Activated CD4-positive, alpha-beta memory T cell treated with anti-CD3 and anti-CD28 coated beads for 36 hours (primary cell): ENCODE measurements at regions not wholly inside any gene's neighbourhood (a gene's known extent, or its start where the extent isn't known, plus 50 kb on each side); places are given as distances from the start of the nearest gene placed in this dataset.
"Not testable (repeated sequence)": the region's sequence is repeated elsewhere in the genome, so short reads cannot be mapped to it uniquely, and the experiment has no call there.

Experiments used
- CTCF ChIA-PET: fragments of 350-600 bp; sonication (Branson Sonifier 250); formaldehyde crosslinking; loops from one replicate; lab custom pipeline; 2021; ENCODE audit warnings: antibody characterized with exemption, inconsistent platforms; lab: Charles Lee
- POLR2A ChIA-PET: fragments of 350-600 bp; sonication (Branson Sonifier 250); formaldehyde crosslinking; loops from one replicate; lab custom pipeline; 2021; ENCODE audit warnings: antibody characterized with exemption; lab: Charles Lee
- DNase-seq: peaks from one replicate; pipeline ENCODE4 v3.0.0-alpha.2; 2020
- H3K27ac Mint-ChIP-seq: one replicate; pipeline ENCODE4 v1.8.0; 2021; ENCODE audit warnings: mixed read lengths
- H3K27me3 Mint-ChIP-seq: one replicate; pipeline ENCODE4 v1.8.0; 2021; ENCODE audit warnings: mixed read lengths
- H3K36me3 Mint-ChIP-seq: one replicate; pipeline ENCODE4 v1.8.0; 2021; ENCODE audit warnings: mixed read lengths
- H3K4me1 Mint-ChIP-seq: one replicate; pipeline ENCODE4 v1.8.0; 2021; ENCODE audit warnings: low read depth, mixed read lengths
- H3K4me3 Mint-ChIP-seq: one replicate; pipeline ENCODE4 v1.8.0; 2021; ENCODE audit warnings: mild to moderate bottlenecking, mixed read lengths
- H3K9me3 Mint-ChIP-seq: one replicate; pipeline ENCODE4 v1.8.0; 2021; ENCODE audit warnings: mixed read lengths
- intact Hi-C: fragments of 100-400 bp; cut with micrococcal nuclease; formaldehyde crosslinking; loops from one replicate; pipeline ENCODE4 v1.15.1; 2023

GRCh38 chr20:39756369-39756768 lies 794.2 kb downstream of the DHX35 start:
- H3K27me3 Mint-ChIP-seq = no peaks in the 10 kb centered on the region
- no peaks in the 10 kb centered on the region for H3K36me3 Mint-ChIP-seq
- DNase-seq = no peak
- H3K4me1 Mint-ChIP-seq = no peaks in the 10 kb centered on the region
- ChIA-PET POLR2A (no interaction called here), CTCF (no interaction called here)
- no peak overlapping the region for H3K27ac Mint-ChIP-seq
- peaks cover 4% of the 10 kb centered on the region for H3K9me3 Mint-ChIP-seq
- intact Hi-C loops = no loop called here
- no peak overlapping the region for H3K4me3 Mint-ChIP-seq

GRCh38 chr20:39752262-39752876 lies 790.2 kb downstream of the DHX35 start:
- no peak overlapping the region for H3K27ac Mint-ChIP-seq
- H3K9me3 Mint-ChIP-seq = peaks cover 25% of the 10 kb centered on the region
- no peaks in the 10 kb centered on the region for H3K27me3 Mint-ChIP-seq
- H3K4me1 Mint-ChIP-seq = no peaks in the 10 kb centered on the region
- H3K4me3 Mint-ChIP-seq = no peak overlapping the region
- ChIA-PET CTCF (no interaction called here), POLR2A (no interaction called here)
- no peak for DNase-seq
- H3K36me3 Mint-ChIP-seq = no peaks in the 10 kb centered on the region
- intact Hi-C loops = no loop called here

GRCh38 chr20:39751557-39752137 lies 789.5 kb downstream of the DHX35 start:
- H3K4me1 Mint-ChIP-seq = no peaks in the 10 kb centered on the region
- no peak overlapping the region for H3K27ac Mint-ChIP-seq
- H3K27me3 Mint-ChIP-seq = no peaks in the 10 kb centered on the region

GRCh38 chr20:39745380-39745779 lies 783.2 kb downstream of the DHX35 start:
- H3K36me3 Mint-ChIP-seq = no peaks in the 10 kb centered on the region

More at GRCh38 chr20:39751557-39752137, 789.5 kb downstream of the DHX35 start:
- no peaks in the 10 kb centered on the region for H3K36me3 Mint-ChIP-seq
- POLR2A ChIA-PET = no interaction called here
- H3K9me3 Mint-ChIP-seq = peaks cover 25% of the 10 kb centered on the region
- intact Hi-C loops = no loop called here
- DNase-seq = no peak
- H3K4me3 Mint-ChIP-seq = no peak overlapping the region
- CTCF ChIA-PET = no interaction called here

GRCh38 chr20:39738651-39739050 lies 776.5 kb downstream of the DHX35 start:
- Mint-ChIP-seq H3K9me3 (peaks cover 2% of the 10 kb centered on the region), H3K4me3 (no peak overlapping the region), H3K27ac (no peak overlapping the region), H3K4me1 (no peaks in the 10 kb centered on the region), H3K36me3 (no peaks in the 10 kb centered on the region), H3K27me3 (no peaks in the 10 kb centered on the region)
- ChIA-PET POLR2A (no interaction called here), CTCF (no interaction called here)
- intact Hi-C loops = no loop called here
- no peak for DNase-seq

More at GRCh38 chr20:39745380-39745779, 783.2 kb downstream of the DHX35 start:
- H3K4me3 Mint-ChIP-seq = no peak overlapping the region
- H3K9me3 Mint-ChIP-seq = peaks cover 19% of the 10 kb centered on the region
- H3K4me1 Mint-ChIP-seq = no peaks in the 10 kb centered on the region
- DNase-seq = no peak
- H3K27me3 Mint-ChIP-seq = no peaks in the 10 kb centered on the region
- POLR2A ChIA-PET = no interaction called here
- intact Hi-C loops = no loop called here
- CTCF ChIA-PET = no interaction called here
- no peak overlapping the region for H3K27ac Mint-ChIP-seq

- ChIA-PET CTCF (interaction anchor here (0.7 kb wide), 1 partner anchor 22 kb away, joined by 3 read pairs; no protein-coding TSS in a partner anchor), POLR2A (no interaction called here)
- Mint-ChIP-seq H3K4me3 (no peak overlapping the region), H3K4me1 (no peaks in the 10 kb centered on the region), H3K36me3 (no peaks in the 10 kb centered on the region), H3K27ac (no peak overlapping the region), H3K9me3 (peaks cover 2% of the 10 kb centered on the region), H3K27me3 (no peaks in the 10 kb centered on the region)
- no peak for DNase-seq
- intact Hi-C loops = no loop called here
Measured at GRCh38 chr20:39736434-39737327, 774.5 kb downstream of the DHX35 start.

- POLR2A ChIA-PET, H3K4me3 Mint-ChIP-seq, H3K4me1 Mint-ChIP-seq, H3K36me3 Mint-ChIP-seq, CTCF ChIA-PET, H3K27ac Mint-ChIP-seq, intact Hi-C loops, H3K27me3 Mint-ChIP-seq, DNase-seq: not testable (repeated sequence)
- H3K9me3 Mint-ChIP-seq = peaks cover 53% of the 10 kb centered on the region
Measured at GRCh38 chr20:39725513-39725912, 763.4 kb downstream of the DHX35 start.

DNA sequence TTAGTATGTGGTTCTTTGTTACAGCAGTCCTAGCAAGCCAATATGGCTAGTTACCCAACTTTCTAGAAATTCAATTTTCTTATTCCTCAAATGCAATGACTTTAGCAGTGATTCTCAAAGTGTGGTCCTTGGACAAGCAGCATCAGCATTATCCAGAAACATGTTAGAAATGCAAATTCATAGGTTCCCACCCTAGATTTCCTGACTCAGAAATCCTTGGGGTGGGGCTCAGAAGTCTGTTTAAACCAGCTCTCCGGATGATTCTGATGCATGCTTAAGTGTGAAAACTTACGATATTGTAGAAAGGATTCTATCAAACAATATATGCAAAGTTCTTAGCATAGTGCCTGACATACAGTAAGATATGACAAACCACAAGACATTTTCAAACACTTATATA lies 757.1 kb downstream of the DHX35 start:
- H3K27me3 Mint-ChIP-seq = no peaks in the 10 kb centered on the region
- ChIA-PET CTCF (no interaction called here), POLR2A (no interaction called here)
- H3K27ac Mint-ChIP-seq = no peak overlapping the region
- intact Hi-C loops = no loop called here
- no peak overlapping the region for H3K4me3 Mint-ChIP-seq
- no peak for DNase-seq
- no peaks in the 10 kb centered on the region for H3K4me1 Mint-ChIP-seq
- peaks cover 5% of the 10 kb centered on the region for H3K9me3 Mint-ChIP-seq
- no peaks in the 10 kb centered on the region for H3K36me3 Mint-ChIP-seq

- no peaks in the 10 kb centered on the region for H3K36me3 Mint-ChIP-seq
- DNase-seq = no peak
- H3K27ac Mint-ChIP-seq = no peak overlapping the region
- H3K4me1 Mint-ChIP-seq = no peaks in the 10 kb centered on the region
- H3K9me3 Mint-ChIP-seq = peaks cover 5% of the 10 kb centered on the region
- H3K4me3 Mint-ChIP-seq = no peak overlapping the region
- no peaks in the 10 kb centered on the region for H3K27me3 Mint-ChIP-seq
- intact Hi-C loops = no loop called here
- ChIA-PET POLR2A (no interaction called here), CTCF (no interaction called here)
Measured at GRCh38 chr20:39717936-39718335, 755.8 kb downstream of the DHX35 start.

DNA sequence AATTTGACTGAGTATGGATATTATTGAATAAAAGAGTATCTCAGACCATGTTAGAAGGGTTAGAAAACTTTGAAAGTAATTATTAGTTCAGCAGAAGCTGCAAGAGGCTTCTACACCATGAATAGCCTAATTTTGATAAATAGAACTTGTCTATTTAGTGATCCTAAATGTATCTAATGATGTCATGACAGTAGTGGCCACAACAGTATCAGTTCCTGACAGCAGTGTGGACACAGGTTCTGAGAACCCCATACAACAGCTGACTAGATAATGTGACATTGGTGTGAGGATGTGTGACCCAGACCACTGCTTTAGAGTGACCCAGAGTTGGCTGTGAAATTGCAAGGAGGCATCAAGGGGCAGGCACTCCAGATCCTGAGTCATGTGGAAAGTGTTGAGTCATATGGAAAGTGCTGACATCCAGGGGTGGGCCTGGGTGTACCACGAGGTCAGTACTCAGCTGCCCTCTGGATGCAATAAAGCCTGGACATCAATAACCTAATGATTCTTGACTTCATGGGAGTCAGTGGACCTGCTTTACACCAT lies 754.7 kb downstream of the DHX35 start:
- H3K27me3 Mint-ChIP-seq = no peaks in the 10 kb centered on the region
- DNase-seq = no peak
- H3K9me3 Mint-ChIP-seq = peaks cover 3% of the 10 kb centered on the region
- intact Hi-C loops = no loop called here
- CTCF ChIA-PET = no interaction called here
- POLR2A ChIA-PET = no interaction called here
- H3K36me3 Mint-ChIP-seq = no peaks in the 10 kb centered on the region
- no peak overlapping the region for H3K27ac Mint-ChIP-seq
- no peak overlapping the region for H3K4me3 Mint-ChIP-seq
- H3K4me1 Mint-ChIP-seq = no peaks in the 10 kb centered on the region

DNA sequence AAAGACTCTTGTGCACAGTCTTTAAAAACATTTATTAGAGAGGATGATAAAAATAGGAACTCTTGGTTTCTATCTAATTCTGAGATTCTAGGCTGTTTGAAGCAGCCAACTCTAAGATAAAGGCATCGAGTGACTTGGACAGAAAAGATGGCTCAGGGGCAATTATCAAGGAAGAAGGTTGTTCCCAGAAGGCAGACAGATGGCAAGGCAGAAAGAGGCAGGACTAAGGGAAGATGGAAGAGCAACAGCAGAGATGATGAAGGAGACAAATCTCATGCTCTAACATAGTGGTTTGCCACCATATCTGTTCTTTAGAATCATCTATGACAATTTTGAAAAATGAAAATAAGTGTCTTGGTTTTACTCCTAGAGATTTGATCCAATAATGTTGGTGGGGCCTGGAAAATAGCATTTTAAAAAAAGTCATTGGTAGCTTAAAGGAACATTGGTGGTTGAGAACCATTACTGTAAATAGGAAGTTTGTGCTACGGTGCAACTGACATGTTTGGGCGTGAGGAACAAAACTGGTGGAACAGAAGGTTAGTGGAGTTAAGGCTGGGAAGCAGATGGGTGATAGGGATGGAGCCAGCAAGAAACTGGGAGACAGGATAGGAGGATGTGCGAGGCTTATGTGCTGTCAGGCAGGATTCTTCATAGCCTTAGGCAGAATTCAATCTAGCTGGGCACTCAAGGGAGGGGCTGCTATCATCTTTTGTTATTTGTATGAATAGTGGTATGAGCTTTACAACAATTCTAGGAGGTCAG lies 751.1 kb downstream of the DHX35 start:
- H3K27ac Mint-ChIP-seq = no peak overlapping the region
- intact Hi-C loops = no loop called here
- H3K27me3 Mint-ChIP-seq = no peaks in the 10 kb centered on the region
- no peaks in the 10 kb centered on the region for H3K4me1 Mint-ChIP-seq
- H3K9me3 Mint-ChIP-seq = no peaks in the 10 kb centered on the region
- no peak overlapping the region for H3K4me3 Mint-ChIP-seq
- CTCF ChIA-PET = no interaction called here
- POLR2A ChIA-PET = no interaction called here
- H3K36me3 Mint-ChIP-seq = no peaks in the 10 kb centered on the region
- DNase-seq = no peak
